Activated CD4-positive, alpha-beta T cell treated with anti-CD3 and anti-CD28 coated beads, Interleukin-2, amount 10 ng/mL, durations not matched to agents 24 days and 14 days (primary cell): ENCODE measurements at regions not wholly inside any gene's neighbourhood (a gene's known extent, or its start where the extent isn't known, plus 50 kb on each side); places are given as distances from the start of the nearest gene placed in this dataset.
"Not testable (repeated sequence)": the region's sequence is repeated elsewhere in the genome, so short reads cannot be mapped to it uniquely, and the experiment has no call there.

Experiments used
- DNase-seq: peaks from one replicate; pipeline ENCODE4 v3.0.0; 2022
- H3K27ac Mint-ChIP-seq: one replicate; pipeline ENCODE4 v1.8.0; 2022; ENCODE audit warnings: mild to moderate bottlenecking, mixed read lengths
- H3K27me3 Mint-ChIP-seq: one replicate; pipeline ENCODE4 v1.8.0; 2022; ENCODE audit warnings: mixed read lengths
- H3K36me3 Mint-ChIP-seq: one replicate; pipeline ENCODE4 v1.8.0; 2022; ENCODE audit warnings: low read depth, mild to moderate bottlenecking, mixed read lengths
- H3K4me1 Mint-ChIP-seq: one replicate; pipeline ENCODE4 v1.8.0; 2021; ENCODE audit warnings: mixed read lengths
- H3K4me3 Mint-ChIP-seq: one replicate; pipeline ENCODE4 v1.8.0; 2022; ENCODE audit warnings: mild to moderate bottlenecking, moderate library complexity, mixed read lengths
- H3K9me3 Mint-ChIP-seq: one replicate; pipeline ENCODE4 v1.8.0; 2021; ENCODE audit warnings: mixed read lengths
- intact Hi-C: fragments of 100-400 bp; cut with micrococcal nuclease; formaldehyde crosslinking; loops from one replicate; pipeline ENCODE4 v1.15.1; 2023

DNA sequence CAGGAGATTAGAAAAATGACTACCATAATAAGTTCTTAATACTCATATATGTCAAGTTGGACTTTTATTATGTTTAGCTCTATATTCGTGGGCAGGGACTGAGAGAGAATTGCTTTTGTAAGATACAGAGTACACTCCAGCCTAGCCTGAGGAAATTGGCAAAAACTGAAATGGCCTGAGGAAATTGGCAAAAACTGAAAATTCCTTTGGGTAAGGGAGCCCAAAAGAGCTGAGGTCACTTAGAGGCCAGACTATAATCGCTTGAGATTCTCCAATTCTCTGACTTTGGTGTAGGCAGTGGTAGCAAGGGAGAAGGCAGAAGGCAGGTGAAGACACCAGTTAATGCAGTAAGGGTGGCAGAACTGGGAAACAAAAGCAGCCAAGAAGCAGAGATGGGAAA is 124.5 kb upstream of the HCCS start:
- H3K27me3 Mint-ChIP-seq, result no peaks in the 10 kb centered on the region
- H3K36me3 Mint-ChIP-seq, result no peaks in the 10 kb centered on the region
- no peaks in the 10 kb centered on the region for H3K4me1 Mint-ChIP-seq
- H3K9me3 Mint-ChIP-seq, result peaks cover 4% of the 10 kb centered on the region
- H3K27ac Mint-ChIP-seq, result no peak overlapping the region
- intact Hi-C loops, result no loop called here
- DNase-seq, result no peak
- H3K4me3 Mint-ChIP-seq, result no peak overlapping the region

DNA sequence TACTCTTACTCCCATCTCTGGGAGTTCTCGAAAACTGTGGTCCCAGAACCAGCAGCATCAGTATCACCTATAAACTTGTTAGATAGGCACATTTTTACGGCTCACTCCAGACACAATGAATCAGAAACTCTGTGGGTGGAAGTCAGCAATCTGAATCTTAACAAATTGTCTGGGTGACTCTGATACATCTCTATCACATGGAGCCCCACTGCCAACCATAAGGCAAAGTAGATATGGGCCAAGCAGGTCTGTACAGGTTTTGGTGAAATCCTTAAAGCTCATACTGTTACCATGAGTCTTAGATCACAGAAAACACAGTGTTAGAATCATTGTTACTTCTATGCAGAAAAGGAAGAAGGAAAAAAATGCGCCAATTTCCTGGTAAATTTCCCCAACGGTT is 122.5 kb upstream of the HCCS start:
- H3K36me3 Mint-ChIP-seq, result no peaks in the 10 kb centered on the region

DNA sequence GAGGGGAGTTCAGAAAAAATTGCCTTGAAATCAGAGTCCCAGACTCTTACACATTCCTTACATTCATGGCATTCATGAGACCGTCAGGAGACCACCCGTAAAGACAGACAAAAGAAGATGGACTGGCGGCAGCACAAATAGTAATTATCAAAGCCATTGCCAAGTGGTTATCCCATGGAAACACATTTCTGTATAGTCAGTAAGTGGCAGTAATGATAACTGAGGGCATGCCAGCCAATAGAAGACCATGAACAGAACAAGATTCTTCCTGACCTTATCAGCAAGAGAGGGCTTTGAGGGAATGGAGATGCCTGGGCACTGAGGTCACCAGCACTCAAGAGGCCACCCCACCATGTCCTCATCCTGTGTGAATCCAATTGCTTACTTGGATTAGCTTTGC is 121.7 kb upstream of the HCCS start:
- H3K27me3 Mint-ChIP-seq, result no peaks in the 10 kb centered on the region
- no peaks in the 10 kb centered on the region for H3K4me1 Mint-ChIP-seq
- H3K9me3 Mint-ChIP-seq, result peaks cover 7% of the 10 kb centered on the region
- H3K36me3 Mint-ChIP-seq, result no peaks in the 10 kb centered on the region
- no peak for DNase-seq
- H3K27ac Mint-ChIP-seq, result no peak overlapping the region
- intact Hi-C loops, result no loop called here
- H3K4me3 Mint-ChIP-seq, result no peak overlapping the region

More for the DNA sequence above, 122.5 kb upstream of the HCCS start:
- Mint-ChIP-seq H3K9me3 (peaks cover 7% of the 10 kb centered on the region), H3K4me1 (no peaks in the 10 kb centered on the region), H3K27ac (no peak overlapping the region), H3K4me3 (no peak overlapping the region), H3K27me3 (no peaks in the 10 kb centered on the region)
- intact Hi-C loops, result no loop called here
- DNase-seq, result no peak

- Mint-ChIP-seq H3K36me3 (no peaks in the 10 kb centered on the region), H3K27me3 (no peaks in the 10 kb centered on the region), H3K4me1 (no peaks in the 10 kb centered on the region), H3K4me3 (no peak overlapping the region), H3K27ac (no peak overlapping the region), H3K9me3 (peaks cover 7% of the 10 kb centered on the region)
- no peak for DNase-seq
- intact Hi-C loops, result no loop called here
Observed at GRCh38 chrX:10990418-10990817, 120.7 kb upstream of the HCCS start.

DNA sequence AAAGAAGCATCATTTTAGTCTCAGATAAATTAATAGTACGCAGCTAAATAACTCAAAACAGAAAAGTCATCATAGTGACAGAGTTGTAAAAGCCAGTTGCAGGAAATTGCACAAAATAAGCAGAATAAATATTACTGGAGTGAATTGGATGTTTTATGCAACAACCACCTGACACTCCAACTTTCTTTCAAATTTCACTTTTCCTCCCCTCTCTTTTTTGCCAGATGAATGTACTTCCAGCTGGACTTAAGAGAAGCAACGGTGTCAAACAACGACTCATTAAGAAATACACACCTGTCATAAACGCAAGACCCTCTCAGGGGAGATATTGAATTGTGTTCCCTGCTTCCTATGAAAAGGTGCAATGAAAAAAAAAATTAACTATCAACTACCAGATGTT is 120.2 kb upstream of the HCCS start:
- H3K4me1 Mint-ChIP-seq, result no peaks in the 10 kb centered on the region
- no peaks in the 10 kb centered on the region for H3K36me3 Mint-ChIP-seq
- intact Hi-C loops, result no loop called here
- H3K27ac Mint-ChIP-seq, result no peak overlapping the region
- no peaks in the 10 kb centered on the region for H3K27me3 Mint-ChIP-seq
- peaks cover 7% of the 10 kb centered on the region for H3K9me3 Mint-ChIP-seq
- no peak overlapping the region for H3K4me3 Mint-ChIP-seq
- DNase-seq, result no peak

- H3K36me3 Mint-ChIP-seq, result no peaks in the 10 kb centered on the region
- no peak overlapping the region for H3K4me3 Mint-ChIP-seq
- no peaks in the 10 kb centered on the region for H3K4me1 Mint-ChIP-seq
- no peak overlapping the region for H3K27ac Mint-ChIP-seq
- no peaks in the 10 kb centered on the region for H3K27me3 Mint-ChIP-seq
- intact Hi-C loops, result no loop called here
- peaks cover 4% of the 10 kb centered on the region for H3K9me3 Mint-ChIP-seq
- no peak for DNase-seq
Observed at GRCh38 chrX:10992110-10992509, 119.0 kb upstream of the HCCS start.

DNA sequence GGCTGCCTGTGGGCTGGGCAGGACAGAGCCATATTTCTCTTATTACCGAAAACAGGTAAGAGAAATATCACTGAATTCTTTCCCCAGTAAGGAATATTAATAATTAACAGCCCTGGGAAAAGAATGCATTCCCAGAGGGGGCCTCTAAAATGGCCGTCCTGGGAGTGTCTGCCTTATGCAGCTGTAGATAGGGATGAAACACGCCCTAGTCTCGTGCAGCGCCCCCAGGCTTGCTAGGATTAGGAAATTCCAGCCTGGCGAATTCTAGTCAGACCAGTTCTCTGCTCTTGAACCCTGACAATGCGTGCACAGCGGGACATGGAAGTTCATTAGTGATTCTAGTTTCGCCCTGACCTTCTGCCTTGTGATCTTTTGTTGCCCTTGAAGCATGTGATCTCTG is 104.1 kb upstream of the HCCS start:
- H3K4me3 Mint-ChIP-seq, H3K27ac Mint-ChIP-seq, H3K4me1 Mint-ChIP-seq, H3K27me3 Mint-ChIP-seq, H3K36me3 Mint-ChIP-seq, H3K9me3 Mint-ChIP-seq, intact Hi-C loops, DNase-seq: not testable (repeated sequence)

DNA sequence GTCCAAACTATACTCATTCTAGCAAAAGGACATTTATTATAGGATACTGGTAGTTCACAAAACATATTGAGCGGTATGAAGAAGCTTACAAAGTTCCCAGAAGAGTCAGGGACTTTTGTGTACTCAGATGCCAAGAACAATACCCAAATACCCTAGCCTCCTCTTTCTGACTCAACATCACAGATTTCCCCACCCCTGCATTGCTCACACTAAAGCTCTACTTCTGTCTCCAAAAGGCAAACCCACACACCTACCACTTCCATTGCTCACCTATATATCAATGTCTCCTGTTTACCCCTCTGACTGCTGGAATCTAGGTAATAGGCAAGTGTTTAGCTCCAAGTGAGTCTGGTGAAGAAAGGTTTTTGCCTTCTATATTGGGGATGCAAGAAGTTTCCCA is 100.7 kb upstream of the HCCS start:
- Mint-ChIP-seq H3K9me3 (no peaks in the 10 kb centered on the region), H3K4me3 (no peak overlapping the region), H3K4me1 (no peaks in the 10 kb centered on the region), H3K27me3 (no peaks in the 10 kb centered on the region), H3K36me3 (no peaks in the 10 kb centered on the region), H3K27ac (no peak overlapping the region)
- no peak for DNase-seq
- intact Hi-C loops, result no loop called here

GRCh38 chrX:11016728-11017127 is 94.4 kb upstream of the HCCS start:
- Mint-ChIP-seq H3K9me3 (no peaks in the 10 kb centered on the region), H3K36me3 (no peaks in the 10 kb centered on the region), H3K27me3 (no peaks in the 10 kb centered on the region), H3K4me3 (no peak overlapping the region), H3K4me1 (no peaks in the 10 kb centered on the region), H3K27ac (no peak overlapping the region)
- no peak for DNase-seq
- intact Hi-C loops, result no loop called here

DNA sequence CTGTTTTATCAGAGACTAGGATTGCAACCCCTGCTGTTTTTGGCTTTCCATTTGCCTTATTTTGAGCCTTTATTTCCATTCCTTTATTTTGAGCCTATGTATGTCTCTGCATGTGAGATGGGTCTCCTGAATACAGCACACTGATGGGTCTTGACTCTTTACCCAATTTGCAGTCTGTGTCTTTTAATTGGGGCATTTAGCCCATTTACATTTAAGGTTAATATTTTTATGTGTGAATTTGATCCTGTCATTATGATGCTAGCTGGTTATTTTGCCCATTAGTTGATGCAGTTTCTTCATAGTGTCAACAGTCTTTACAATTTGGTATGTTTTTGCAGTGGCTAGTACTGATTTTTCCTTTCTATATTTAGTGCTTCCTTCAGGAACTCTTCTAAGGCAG is 88.5 kb upstream of the HCCS start:
- H3K4me3 Mint-ChIP-seq, H3K9me3 Mint-ChIP-seq, DNase-seq, H3K27ac Mint-ChIP-seq, intact Hi-C loops, H3K36me3 Mint-ChIP-seq, H3K27me3 Mint-ChIP-seq, H3K4me1 Mint-ChIP-seq: not testable (repeated sequence)

DNA sequence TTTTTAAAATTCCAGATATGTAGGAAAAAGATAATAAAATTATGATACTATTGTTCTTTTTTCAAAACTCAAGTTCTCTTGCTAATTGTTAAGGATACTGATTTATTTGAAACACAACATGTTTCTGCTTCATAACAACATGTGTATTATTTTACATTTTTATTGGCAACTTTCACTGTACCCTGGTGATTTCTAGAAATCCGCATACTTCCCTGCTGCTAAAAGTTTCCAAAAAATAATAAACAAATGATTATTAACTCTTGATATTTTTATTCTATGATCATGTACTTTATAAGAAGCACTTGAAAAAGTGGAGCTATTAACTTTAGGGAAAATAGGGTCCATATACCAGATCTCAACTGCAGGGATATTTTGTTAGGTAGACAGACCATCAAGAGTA is 71.2 kb upstream of the HCCS start:
- no peak overlapping the region for H3K4me3 Mint-ChIP-seq
- no peaks in the 10 kb centered on the region for H3K4me1 Mint-ChIP-seq
- H3K27ac Mint-ChIP-seq, result no peak overlapping the region
- H3K27me3 Mint-ChIP-seq, result no peaks in the 10 kb centered on the region
- DNase-seq, result no peak
- H3K9me3 Mint-ChIP-seq, result no peaks in the 10 kb centered on the region
- H3K36me3 Mint-ChIP-seq, result no peaks in the 10 kb centered on the region
- intact Hi-C loops, result no loop called here

DNA sequence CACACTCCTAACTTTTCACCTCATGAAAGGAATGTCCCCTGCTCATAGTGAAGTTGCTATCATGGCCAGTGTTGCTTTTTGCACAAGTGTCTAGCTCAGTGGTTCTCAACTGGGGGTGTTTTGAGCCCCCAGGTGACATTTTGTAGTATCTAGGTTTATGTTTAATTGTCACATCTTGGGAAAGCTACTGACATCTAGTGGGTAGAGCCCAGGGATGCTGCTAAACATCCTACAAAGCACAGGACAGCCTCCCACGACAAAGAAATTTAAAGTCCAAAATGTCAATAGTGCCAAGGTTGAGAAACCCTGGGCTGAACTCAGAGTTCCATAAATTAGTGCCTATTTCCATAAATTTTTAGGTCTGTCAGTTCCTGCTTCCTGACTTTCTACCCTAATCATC is 70.7 kb upstream of the HCCS start:
- no peaks in the 10 kb centered on the region for H3K36me3 Mint-ChIP-seq
- no peak overlapping the region for H3K4me3 Mint-ChIP-seq
- no peak overlapping the region for H3K27ac Mint-ChIP-seq
- intact Hi-C loops, result no loop called here
- no peaks in the 10 kb centered on the region for H3K4me1 Mint-ChIP-seq
- DNase-seq, result no peak
- H3K9me3 Mint-ChIP-seq, result no peaks in the 10 kb centered on the region
- H3K27me3 Mint-ChIP-seq, result no peaks in the 10 kb centered on the region

DNA sequence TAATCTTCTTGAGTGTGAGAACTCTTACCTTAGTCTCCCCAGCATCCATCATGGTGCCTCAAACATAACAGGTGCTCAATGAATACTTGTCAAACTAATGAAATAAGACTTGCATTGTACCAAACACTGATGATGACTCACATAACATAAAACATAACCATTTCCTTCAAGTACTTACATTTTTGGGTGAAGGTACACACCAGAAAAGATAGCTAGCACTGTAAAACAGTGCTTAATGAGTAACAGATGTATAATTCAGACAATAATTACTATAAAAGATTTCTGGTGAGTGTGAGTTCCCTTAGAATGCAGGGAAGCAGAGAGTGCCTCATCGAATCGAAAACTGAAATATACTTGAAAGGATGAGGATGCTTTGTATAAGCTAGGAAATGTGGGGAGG is 70.1 kb upstream of the HCCS start:
- Mint-ChIP-seq H3K4me1 (no peaks in the 10 kb centered on the region), H3K9me3 (no peaks in the 10 kb centered on the region), H3K27ac (no peak overlapping the region), H3K4me3 (no peak overlapping the region), H3K27me3 (no peaks in the 10 kb centered on the region), H3K36me3 (no peaks in the 10 kb centered on the region)
- no peak for DNase-seq
- intact Hi-C loops, result no loop called here

GRCh38 chrX:11050013-11050412 is 61.1 kb upstream of the HCCS start:
- intact Hi-C loops, result no loop called here
- DNase-seq, result no peak
- no peaks in the 10 kb centered on the region for H3K27me3 Mint-ChIP-seq
- H3K27ac Mint-ChIP-seq, result no peak overlapping the region
- no peaks in the 10 kb centered on the region for H3K36me3 Mint-ChIP-seq
- H3K4me1 Mint-ChIP-seq, result no peaks in the 10 kb centered on the region
- no peak overlapping the region for H3K4me3 Mint-ChIP-seq
- no peaks in the 10 kb centered on the region for H3K9me3 Mint-ChIP-seq

- H3K36me3 Mint-ChIP-seq, result no peaks in the 10 kb centered on the region
- no peak for DNase-seq
- intact Hi-C loops, result no loop called here
- no peak overlapping the region for H3K4me3 Mint-ChIP-seq
- H3K27ac Mint-ChIP-seq, result no peak overlapping the region
- no peaks in the 10 kb centered on the region for H3K9me3 Mint-ChIP-seq
- no peaks in the 10 kb centered on the region for H3K4me1 Mint-ChIP-seq
- H3K27me3 Mint-ChIP-seq, result no peaks in the 10 kb centered on the region
Observed at GRCh38 chrX:11053351-11053750, 57.8 kb upstream of the HCCS start.
